ENCODE measurements at regions not wholly inside any gene's neighbourhood (a gene's known extent, or its start where the extent isn't known, plus 50 kb on each side); places are given as distances from the start of the nearest gene placed in this dataset.

DNA sequence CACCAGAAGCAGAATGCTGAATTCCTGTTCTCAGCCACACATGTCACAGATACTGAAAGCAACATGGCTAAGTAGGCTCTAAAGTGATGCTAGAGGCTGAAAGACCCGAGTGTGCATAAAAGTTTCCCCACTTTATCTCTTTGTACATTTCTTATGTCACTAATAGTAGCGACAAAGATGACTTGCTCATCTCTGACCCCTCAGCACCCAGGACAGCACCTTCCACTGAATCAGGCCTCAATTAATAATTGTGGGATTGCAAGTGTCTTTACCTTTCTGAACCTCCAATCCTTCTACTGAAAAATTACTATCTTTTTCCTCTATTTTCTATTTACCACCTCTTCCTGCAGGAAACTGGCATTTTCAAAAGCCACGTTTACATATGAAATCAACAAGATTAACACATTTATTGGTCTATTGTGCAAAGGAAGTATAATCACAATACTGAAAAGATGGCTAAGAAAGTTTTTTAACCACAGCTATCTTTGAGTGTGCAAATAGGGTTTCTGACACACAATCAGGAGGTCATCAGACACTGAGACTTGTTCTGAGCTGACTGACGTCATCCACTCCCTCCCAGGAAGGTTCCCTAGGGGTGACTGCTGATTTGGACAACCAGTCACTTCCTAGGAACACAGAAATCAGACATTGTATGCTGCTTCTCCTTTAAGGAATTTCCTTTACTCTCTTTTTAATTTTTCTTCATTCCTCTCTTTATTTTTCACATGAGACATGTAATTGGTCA, 213.9 kb upstream of the ISX start:
- 57 to 60% methylated on average over 4 of the region's 4 CpGs for WGBS, 2 donors
- Histone ChIP-seq H3K4me3 (no peak overlapping the region), H3K27me3 (no peaks in the 10 kb centered on the region), H3K9me3 (no peaks in the 10 kb centered on the region), H3K4me1 (no peaks in the 10 kb centered on the region), H3K27ac (no peak overlapping the region), H3K36me3 (no peaks in the 10 kb centered on the region)
- intact Hi-C loops (cut with DNase I) = no loop called here
- no peak for DNase-seq
- no peak for TF ChIP-seq CTCF (IDR thresholded peaks at IDR 0.05)
- TF ChIP-seq EP300 (IDR thresholded peaks at IDR 0.05) = no peak
- TF ChIP-seq POLR2AphosphoS5 (IDR thresholded peaks at IDR 0.05) = no peak
- no peak for TF ChIP-seq POLR2A (IDR thresholded peaks at IDR 0.05)

- Histone ChIP-seq H3K36me3 (no peaks in the 10 kb centered on the region), H3K4me1 (no peaks in the 10 kb centered on the region), H3K27ac (no peak overlapping the region), H3K27me3 (no peaks in the 10 kb centered on the region), H3K4me3 (no peak overlapping the region), H3K9me3 (no peaks in the 10 kb centered on the region)
- DNase-seq = no peak
- 86 to 90% methylated on average over 5 of the region's 5 CpGs for WGBS, 2 donors
- intact Hi-C loops (cut with DNase I) = no loop called here
- TF ChIP-seq POLR2A (IDR thresholded peaks at IDR 0.05) = no peak
- TF ChIP-seq EP300 (IDR thresholded peaks at IDR 0.05) = no peak
- no peak for TF ChIP-seq CTCF (IDR thresholded peaks at IDR 0.05)
- TF ChIP-seq POLR2AphosphoS5 (IDR thresholded peaks at IDR 0.05) = no peak
Measured at GRCh38 chr22:34855471-34855870, 210.5 kb upstream of the ISX start.

DNA sequence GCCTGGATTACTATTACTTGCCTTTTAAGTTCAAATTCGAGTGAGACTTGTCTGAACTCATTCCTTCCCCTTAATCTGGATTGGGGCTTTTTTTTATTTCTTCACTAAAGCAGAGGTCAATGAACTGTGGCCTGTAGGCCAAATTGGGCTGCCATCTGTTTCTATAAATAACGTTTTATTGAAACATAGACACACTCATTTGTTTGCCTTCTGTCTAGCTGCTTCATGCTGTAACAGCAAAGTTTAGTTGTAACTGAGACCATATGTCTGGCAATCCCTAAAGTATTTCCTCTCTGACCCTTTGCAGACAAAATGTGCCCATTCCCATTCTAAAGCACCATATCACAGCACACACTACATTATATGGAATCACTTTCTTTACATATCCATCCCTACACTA, 207.9 kb upstream of the ISX start:
- no peaks in the 10 kb centered on the region for H3K4me1 ChIP-seq
- DNase-seq = no peak
- TF ChIP-seq POLR2AphosphoS5 (IDR thresholded peaks at IDR 0.05) (no peak), CTCF (IDR thresholded peaks at IDR 0.05) (no peak), EP300 (IDR thresholded peaks at IDR 0.05) (no peak), POLR2A (IDR thresholded peaks at IDR 0.05) (no peak)
- H3K27ac ChIP-seq = no peak overlapping the region
- H3K9me3 ChIP-seq = no peaks in the 10 kb centered on the region
- no peak overlapping the region for H3K4me3 ChIP-seq
- WGBS, 2 donors = 21 to 39% methylated on average over 2 of the region's 2 CpGs
- no peaks in the 10 kb centered on the region for H3K36me3 ChIP-seq
- intact Hi-C loops (cut with DNase I) = no loop called here
- no peaks in the 10 kb centered on the region for H3K27me3 ChIP-seq

GRCh38 chr22:34861787-34862186, 204.2 kb upstream of the ISX start:
- WGBS, 2 donors = 84 to 85% methylated on average over 2 of the region's 2 CpGs
- intact Hi-C loops (cut with DNase I) = no loop called here

More at GRCh38 chr22:34861787-34862186, 204.2 kb upstream of the ISX start:
- H3K4me1 ChIP-seq = no peaks in the 10 kb centered on the region
- no peaks in the 10 kb centered on the region for H3K36me3 ChIP-seq
- no peaks in the 10 kb centered on the region for H3K9me3 ChIP-seq
- H3K27ac ChIP-seq = no peak overlapping the region
- H3K27me3 ChIP-seq = no peaks in the 10 kb centered on the region
- TF ChIP-seq CTCF (IDR thresholded peaks at IDR 0.05) = no peak
- TF ChIP-seq EP300 (IDR thresholded peaks at IDR 0.05) = no peak
- no peak for TF ChIP-seq POLR2AphosphoS5 (IDR thresholded peaks at IDR 0.05)
- no peak for TF ChIP-seq POLR2A (IDR thresholded peaks at IDR 0.05)
- DNase-seq = no peak
- no peak overlapping the region for H3K4me3 ChIP-seq
